ENCODE measurements at regions not wholly inside any gene's neighbourhood (a gene's known extent, or its start where the extent isn't known, plus 50 kb on each side); places are given as distances from the start of the nearest gene placed in this dataset.
A peak's percentile ranks its signal among the peaks of the same experiment; 100 is the strongest.

DNA sequence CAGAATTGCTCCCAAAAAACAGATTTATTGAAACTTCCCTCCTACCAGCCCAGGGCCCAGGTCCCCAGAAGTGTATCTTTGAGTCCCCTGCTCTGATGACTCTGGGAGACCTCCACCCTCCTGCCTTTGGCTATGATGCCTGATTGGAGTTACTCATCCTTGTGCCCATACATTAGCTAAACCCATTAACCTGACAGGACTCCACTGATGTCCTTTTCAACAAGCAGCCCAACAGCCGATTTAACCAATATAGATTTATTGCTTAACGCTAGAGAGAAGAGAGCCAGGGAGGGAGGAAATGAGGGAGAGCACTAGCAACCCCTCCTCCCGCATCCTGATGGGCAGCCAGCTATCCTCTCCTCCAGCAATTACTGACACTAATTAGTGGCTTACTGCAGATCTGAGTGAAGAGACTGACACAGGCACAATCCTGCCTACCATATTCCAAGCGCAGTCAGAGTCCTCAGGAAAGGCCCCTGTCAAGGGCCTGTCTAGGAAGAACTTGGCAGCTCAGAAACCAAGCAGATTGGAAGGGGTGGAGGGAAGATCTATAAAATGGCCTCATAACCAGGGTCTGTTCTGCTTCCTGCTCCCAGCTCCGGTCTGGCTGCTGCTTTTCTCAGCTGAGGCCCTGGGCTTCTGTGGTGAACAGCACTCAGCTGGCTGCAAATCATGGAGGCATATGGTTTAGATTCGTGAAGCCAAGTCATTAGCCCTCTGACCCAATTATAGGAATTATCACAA, 484.5 kb upstream of the DAB1 start:
- no peak for DNase-seq

DNA sequence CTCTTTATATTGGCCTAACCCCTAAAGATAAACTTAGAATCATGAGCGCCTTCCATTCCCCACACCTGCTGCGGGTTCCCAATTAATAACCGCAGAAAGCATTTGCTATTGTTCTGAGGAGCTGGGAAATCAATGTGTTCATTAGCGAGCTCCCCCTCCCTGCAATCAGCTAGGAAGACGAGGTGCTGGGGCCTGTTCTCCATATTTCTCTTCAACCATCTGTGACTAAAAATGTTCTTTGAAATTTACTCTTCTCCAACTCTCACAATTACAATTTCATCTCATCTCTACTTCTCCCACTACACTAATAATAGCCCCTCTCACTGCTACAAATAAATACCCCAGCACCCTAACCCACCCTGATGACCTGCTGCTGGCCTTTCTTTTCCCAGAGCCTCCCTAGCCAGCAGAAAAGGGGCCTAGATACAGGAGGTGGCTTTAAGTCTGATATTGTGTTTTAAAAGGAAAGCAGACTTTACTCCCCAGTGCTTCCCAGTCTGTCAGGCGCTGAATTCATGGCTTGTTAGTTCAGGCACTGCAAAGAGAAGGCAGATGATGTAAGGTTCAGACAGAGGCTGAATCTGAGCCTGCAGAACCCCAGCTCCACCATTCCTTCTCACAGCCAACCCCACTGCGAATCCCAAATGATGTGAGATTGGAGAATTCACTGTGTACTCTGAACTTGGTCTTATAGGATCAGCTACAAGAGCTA, 477.5 kb upstream of the DAB1 start:
- no peak for DNase-seq

DNA sequence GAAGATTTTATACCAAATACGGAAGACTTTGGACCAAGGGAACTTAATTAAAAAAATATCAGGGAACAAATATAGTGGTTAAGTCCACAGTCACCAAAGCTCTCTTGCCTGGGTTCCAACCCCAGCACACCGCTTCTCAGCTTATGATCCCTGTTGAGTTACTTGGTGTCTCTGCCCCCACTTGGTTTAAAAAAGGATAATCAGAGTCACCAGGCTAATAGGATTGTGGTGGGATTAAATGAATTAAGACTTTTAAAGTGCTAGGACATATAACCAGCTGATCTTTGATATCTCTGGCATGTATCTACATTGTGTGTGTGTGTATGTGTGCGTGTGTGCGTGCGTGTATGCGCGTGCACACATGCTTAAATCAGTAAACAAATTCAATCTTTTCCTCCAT, 474.7 kb upstream of the DAB1 start:
- no peak for DNase-seq

DNA sequence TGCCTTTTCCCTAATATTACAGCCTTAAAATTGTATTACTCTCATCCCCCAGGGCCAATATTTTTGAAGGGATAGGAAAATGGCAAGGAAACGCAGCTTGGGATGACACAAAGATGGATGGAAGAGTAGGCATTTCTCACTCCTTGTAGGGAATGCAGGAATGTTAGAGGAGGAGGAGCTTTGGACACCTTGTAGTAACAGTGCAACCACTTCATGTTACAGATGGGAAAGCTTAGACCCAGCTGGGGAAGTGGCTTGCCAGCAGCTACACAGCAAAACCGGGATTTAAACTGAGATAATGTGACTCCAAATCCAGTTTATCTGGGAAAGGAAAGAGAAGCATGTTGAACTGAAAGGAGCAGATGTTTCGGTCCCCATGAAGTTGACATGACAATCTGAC, 473.7 kb upstream of the DAB1 start:
- no peak for DNase-seq

DNA sequence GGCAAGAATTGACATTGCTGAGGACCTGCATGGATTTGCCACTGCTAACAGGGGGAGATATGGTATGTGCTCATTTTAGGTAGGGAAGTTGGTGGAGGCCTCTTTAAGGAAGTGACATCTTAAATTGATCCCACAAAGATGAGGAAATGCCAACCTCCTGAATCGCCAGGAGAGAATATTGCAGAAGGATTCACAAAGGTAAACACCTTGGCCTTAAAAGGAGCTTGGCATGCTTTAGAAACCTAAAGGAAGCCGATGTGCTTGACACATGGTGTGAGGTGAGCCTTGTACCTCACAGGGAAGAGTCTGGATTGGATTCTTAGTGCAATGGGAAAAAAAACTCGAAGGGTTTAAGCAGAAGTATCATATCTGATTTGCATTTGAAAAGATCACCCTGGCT, 470.5 kb upstream of the DAB1 start:
- no peak for DNase-seq

DNA sequence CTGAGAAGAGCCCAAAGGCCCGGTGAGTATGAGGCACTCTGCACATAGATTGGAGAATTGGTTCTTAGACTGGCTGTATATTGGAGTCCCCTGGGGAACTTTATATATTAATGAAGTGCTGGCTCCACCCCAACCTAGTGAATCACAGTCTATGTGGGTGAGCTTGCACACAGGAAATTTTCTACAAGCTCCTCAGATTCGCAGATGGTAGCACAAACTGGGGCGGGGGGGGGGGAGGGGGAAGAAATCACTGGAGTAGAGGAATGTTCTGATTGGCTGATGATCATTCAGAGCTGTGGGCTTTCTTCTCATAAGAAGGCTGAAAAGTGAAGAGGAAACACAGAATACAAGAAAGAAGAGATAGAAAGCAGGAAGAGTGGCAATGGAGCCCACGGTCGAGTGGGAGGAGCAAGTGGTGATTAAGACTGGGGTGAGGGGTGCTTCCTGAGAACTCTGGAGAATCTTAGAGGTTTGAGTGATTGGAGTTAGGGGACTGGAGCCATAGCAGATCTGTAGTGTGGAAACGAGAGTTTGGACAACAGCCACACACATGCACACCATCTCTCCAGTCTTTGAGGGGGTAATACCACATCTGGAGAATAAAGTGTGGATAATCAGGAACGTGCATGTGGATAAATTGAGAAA, 465.9 kb upstream of the DAB1 start:
- DNase-seq = peak; percentile 19

DNA sequence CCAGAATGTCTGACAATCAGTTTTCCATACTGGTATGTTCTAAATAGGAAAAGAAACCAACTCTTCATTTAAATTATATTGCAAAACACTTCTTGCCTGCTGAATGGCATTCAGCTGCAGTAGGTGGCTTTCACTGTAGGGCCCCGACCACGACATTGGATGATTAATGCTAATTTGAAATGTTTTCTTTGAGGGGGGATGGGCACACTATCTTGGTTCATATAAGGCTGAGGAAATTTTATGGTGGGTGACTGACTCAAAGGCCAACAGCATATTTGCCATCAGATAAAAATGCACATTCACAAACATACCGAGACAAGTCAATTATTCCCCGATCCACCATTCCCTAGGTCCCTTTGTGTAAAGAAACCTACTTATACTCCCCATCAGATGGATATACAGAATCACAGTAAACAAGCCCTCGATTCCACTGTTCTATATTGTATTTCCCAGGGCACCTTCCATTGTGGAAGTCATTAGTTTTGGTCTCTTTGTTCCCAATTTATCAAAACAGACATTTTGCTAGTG, 464.2 kb upstream of the DAB1 start:
- DNase-seq = peak; percentile 17

DNA sequence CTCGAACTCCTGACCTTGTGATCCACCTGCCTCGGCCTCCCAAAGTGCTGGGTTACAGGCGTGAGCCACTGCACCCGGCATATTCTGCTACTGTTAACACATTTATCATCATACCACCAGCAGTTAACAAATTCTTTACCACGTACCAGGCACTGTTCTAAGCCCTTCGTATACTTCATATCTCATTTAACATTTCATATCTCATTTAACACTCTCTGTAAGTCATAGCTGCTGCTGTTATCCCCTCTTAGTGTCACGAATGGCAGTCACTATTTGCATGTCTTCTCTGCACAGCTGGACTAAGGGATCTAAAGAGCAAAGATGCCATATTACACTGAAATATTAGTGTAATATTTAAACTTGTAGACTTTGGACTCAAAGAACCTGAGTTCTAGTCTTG, 462.5 kb upstream of the DAB1 start:
- no peak for DNase-seq

DNA sequence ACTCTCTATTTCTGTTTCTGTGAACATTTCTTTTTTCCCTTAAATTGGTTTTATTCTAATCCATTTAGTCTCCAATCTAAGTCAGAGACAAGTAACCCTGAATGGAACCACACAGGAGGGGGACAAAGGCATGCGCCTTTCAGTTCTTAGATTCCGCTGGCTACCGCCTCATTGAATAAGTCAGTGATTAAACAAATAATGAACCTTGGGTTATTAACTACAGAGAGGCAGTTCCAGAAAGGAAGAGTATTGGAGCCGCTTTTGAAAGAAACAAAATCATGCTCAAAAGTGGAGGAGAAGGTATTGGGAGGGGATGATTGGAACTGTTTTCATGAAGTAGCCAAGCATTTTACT, 459.8 kb upstream of the DAB1 start:
- DNase-seq = no peak

DNA sequence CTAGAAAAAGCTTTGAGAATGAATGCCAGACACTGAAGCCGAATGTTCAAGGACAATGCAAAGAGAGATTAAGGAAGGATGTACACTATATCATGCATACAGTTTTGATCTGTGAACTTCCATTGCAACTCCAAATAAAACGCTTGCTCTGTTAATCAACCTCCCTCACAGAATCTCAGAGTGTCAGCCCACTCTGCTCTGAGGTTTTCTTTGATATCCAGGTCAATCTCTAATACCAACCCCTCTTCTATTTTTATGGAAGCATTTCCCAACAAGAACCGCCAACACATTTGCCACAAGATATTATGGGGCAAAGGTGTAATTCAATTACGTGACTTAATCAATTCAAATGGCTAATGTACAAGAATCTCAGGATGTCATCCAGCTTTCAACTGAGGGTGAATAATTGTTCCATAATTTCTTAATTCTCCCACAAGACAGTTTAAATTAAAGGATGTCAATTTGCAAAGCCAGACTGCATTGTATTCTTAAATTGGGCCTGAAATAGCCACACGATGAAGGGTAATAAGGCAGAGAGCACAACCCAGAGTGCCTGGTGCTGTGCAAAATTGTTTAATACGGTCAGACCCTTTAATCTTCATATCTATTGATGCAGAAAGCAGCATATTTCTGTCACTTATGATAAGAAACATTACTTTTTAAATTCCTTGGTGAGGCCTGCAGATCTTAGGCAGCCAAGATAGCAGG, 459.2 kb upstream of the DAB1 start:
- DNase-seq = no peak

DNA sequence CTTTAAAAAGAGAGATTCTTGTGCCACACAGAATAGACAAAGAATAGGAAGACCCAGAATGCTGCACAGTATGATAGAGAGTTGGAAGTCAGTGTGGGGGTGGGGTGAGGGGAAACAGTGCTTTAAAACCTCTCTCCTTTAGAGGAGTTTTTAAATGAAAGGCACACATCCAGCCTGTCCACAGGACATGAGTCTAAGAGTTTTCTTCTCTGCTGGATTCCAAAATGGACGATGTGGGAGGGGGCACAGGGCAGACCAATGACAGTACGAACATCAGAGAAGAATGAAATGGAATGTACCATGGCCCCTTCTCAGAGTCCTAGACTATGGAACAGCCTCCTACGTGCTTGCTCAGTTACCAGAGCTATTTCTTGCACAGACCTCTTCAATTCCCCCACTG, 458.2 kb upstream of the DAB1 start:
- no peak for DNase-seq

DNA sequence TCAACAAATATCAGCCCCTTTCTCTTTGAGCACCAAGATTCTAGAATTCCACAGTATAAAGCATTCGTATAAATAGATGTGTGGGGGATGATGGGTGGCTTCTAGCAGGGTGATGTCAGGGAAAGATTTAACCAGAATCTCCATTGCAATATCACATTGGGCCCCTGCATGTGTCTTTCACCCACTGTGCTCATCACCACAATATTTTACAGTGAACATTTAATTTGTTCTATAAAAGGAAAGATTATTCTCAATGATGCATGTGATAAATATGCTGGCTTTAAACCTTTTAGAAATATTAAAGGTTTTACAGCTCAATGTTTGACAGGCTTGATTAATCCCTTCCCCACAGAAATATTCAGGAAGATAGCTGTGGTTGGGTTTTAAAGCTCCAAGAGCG, 457.8 kb upstream of the DAB1 start:
- no peak for DNase-seq

DNA sequence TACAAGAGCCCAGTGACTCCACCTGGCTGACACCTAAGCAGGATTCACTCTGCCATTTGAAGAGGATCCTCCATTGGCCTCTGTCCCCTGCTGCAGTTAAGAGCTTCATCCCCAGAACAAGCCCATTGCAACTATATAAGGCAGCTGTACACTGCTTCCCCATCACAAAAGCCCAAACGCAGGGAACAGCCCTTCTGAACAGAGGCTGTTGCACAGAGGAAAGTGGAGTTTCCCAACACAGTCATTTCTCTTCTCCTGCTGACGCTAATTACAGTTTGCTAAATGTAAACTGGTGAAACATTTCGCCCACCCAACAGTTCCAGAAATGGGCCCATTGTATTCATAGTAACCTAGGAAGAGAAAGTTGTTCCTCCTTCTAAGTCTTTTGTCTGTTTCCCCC, 455.8 kb upstream of the DAB1 start:
- DNase-seq = no peak

DNA sequence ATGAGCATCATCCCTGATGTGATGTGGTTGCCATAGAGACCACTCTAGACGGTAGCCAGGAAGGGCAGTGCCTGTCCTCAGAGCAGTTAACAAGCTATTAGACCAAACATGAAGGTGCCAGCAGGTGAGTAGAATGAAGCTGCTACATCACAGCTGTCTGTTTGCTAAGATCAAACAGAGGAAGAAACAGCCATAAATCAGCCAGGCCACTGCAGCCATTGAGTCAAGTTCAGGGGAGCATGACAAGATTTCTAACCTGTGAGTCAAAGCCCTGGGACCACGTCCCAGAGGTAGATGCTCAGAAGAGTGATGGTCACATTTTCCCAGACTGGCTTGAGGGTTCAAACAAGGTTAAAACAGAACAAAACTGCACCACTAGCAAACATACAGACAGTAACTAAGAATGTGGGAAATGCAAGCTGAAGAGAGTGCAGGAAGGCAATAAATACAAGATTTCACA, 450.6 kb upstream of the DAB1 start:
- DNase-seq = no peak

DNA sequence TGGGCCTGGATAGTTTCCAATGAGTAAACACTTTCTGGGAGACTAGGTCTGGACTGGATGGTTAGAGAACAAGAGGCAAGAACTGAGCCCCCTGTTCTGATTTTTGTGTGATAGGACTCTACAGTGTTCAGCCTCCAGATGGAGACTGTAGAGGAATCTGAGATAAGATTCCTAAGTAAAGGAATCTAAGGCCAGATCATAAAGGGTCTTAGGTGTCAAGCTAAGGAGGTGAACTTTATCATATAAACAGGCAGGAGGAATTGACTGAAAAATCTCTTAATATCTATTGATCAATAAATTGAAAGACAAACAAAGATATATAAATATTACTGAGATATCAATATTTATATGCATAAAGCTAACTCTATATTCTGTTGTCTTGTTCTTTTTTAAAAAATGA, 449.1 kb upstream of the DAB1 start:
- no peak for DNase-seq

DNA sequence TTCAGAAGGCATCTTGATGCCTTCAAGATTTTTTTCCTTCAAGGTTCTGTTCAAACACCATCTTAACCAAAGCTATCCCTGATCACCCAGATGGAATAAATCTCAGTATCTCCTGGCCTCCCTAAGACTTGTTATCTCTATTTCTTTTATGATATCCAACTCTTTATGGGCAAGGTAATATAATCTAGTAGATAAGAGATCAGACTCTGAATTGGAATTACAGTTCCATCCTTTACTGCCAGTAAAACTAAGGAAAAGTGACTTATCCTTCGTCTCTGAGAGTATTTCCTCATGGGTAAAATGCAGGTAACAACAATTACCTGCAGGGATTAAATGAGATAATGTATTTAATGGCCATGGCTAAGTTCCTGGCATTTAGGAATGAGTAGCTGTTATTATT, 445.0 kb upstream of the DAB1 start:
- no peak for DNase-seq

DNA sequence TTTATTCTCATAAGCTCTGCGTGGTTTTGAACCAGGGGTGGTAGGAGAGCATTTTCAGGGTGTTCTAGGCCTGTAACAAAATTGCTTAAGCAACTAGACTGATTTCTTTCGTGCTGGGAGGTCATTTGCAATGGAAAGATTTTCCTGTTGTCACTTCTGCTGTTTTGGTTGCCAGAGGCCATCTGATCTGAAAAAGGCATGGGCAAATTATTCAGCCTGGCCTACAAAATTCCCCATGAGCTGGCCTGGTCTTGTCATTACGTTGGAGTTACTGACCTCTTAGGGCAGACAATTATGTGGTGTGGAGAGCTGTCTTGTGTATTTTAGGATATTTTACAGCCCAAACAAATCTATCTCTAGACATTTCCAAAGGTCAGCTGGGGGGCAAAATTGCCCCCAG, 444.4 kb upstream of the DAB1 start:
- DNase-seq = no peak

DNA sequence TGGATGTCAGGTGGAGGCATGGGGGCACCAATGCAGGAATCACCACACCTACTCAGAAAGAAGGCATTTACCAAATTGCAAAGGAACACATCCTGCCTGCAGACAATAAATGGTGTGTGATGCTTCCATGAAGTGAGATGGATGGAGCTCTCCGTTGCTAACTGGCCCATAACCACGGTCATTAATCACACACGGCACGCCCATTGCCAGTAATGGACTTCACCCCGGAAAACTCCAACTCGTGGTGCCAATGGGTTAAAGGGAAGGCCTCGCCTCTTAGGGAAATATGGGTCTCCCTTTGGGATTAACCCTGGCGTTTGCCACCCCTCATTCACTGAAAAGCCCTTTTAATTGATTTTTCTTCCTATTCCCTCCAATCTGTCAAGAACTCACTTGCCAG, 443.1 kb upstream of the DAB1 start:
- DNase-seq = no peak

DNA sequence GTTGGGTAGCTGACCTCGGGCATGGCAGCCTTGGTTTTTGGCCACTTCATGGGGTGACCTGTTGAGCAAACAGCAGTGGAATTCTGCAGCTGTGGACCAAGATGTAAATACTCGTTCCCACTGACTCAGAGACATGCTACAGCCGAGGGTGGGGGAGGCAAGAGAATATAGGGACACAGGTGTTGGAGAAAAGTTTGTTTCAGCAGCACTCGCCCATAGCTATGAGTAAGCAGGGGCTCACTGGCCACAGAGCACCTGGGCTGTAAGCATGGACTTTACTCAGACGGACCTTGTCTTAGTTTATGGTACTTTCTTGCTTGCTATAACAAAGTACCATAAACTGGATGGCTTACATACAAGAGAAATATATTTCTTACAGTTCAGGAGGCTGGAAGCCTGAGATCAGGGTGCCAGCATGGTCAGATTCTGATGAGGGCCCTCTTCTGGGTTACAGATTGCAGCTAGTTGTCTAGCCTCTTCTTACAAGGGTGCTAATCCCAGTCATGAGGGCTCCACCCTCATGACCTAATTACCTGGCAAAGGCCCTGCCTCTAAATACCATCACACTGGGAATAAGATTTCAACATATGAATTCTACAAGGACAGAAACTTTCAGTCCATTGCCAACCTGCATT, 437.2 kb upstream of the DAB1 start:
- DNase-seq = no peak

DNA sequence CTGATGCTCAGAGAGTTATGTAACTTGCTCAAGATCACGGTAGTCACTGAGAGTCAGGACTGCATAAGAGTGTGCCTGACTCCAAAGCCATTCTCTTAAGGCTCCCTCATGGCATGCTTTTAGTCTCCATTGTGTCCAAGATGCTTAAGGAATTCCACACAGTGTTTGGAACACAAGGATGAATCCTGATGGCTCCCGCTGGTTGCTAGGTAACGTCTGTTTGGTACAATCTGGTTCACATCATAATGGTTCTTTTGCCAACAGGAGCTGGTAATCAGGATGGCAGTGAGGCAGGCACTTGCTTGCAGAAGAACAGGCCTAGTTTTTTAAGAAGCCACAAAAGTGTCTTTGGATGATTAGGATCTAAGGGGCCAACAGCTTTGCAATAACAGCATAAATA, 436.5 kb upstream of the DAB1 start:
- peak; percentile 5 for DNase-seq

DNA sequence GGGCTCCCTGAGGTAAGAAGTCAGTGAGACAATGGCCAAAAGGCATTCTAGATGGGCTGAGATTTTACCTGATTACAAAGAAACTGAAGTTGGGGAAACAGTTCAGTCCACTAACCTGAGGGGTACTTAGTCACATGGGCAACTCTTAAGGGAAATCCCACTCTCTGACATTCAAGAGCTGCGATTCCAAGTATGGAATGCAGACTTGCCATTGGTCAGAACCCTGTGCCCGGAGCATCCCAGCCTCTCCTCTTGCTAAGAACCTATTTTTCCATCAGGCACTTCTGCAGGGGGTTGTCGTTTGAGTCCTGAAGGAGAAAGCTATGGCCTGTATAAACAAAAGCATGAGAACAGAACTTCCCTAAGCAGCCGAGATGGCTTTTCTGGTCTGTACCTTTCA, 434.9 kb upstream of the DAB1 start:
- no peak for DNase-seq

DNA sequence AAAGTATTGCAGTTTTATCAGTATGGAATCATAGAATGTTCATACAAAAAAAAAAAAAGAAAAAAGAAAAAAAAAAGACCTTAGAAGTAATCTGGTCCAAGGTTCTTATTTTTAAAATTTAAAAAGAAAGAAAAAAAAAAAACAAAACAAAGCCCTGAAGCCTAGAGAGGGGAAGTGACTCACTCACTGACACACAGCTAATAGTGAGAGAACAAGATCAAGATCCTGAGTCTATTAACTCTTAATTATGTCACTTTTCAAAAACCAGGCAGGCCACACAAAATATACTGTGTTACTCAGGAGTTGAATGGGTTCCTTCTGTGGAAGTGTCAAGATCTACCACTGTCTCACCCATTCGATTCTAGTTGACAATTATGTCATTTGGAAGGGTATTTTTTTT, 433.9 kb upstream of the DAB1 start:
- peak; percentile 36 for DNase-seq

DNA sequence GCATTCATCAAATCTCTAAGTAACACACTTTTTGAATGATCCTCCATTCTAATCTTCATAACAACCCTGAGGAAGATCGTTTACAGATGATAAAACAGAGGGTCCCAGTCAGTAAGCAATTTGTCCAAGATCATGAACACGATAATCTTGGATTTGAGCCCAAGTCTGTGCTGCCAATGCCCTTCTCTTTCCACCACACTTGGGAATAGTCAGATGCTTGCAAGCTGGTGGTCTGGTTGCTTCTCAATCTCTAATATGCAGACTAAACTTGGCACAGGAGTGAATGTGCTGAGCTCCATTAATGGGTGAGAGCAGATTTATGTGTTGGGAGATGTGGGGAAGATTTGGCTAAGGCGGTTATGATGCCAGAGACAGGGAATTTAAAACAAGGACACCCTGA, 430.6 kb upstream of the DAB1 start:
- DNase-seq = no peak
